ENCODE measurements at regions not wholly inside any gene's neighbourhood (a gene's known extent, or its start where the extent isn't known, plus 50 kb on each side); places are given as distances from the start of the nearest gene placed in this dataset.
"Not testable (repeated sequence)": the region's sequence is repeated elsewhere in the genome, so short reads cannot be mapped to it uniquely, and the experiment has no call there.

- no peak for ATAC-seq
These were observed 487.1 kb upstream of the CBLB start for GRCh38 chr3:106355873-106356272.

DNA sequence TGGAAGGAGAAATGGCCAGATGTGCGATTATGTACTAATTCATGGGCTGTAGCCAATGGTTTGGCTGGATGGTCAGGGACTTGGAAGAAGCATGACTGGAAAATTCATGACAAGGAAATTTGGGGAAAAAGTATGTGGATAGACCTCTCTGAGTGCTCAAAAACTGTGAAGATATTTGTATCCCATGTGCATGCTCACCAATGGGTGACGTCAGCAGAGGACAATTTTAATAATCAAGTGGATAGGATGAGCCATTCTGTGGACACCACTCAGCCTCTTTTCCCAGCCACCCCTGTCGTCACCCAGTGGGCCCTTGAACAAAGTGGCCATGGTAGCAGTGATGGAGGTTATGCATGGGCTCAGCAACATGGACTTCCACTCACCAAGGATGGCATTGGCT lies 490.9 kb upstream of the CBLB start:
- ATAC-seq, result no peak

DNA sequence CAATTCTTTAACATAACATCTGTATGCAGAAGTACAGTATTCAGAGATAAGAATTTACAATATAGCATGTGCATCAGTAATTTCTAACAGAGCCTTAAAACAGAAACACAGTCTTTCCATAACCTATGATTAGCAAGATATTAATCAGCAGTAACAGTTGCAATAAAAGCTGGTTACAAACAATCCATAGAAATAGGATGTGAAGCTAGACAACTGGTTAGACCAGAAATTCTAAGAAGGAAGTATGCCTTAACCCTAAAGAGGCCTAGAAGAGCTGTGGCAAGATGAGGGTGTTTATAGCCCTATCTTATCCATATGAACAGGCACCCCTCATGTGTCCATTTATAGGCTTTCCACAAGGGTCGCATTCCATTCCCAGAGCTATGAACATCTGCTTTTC lies 492.1 kb upstream of the CBLB start:
- ATAC-seq, result not testable (repeated sequence)

DNA sequence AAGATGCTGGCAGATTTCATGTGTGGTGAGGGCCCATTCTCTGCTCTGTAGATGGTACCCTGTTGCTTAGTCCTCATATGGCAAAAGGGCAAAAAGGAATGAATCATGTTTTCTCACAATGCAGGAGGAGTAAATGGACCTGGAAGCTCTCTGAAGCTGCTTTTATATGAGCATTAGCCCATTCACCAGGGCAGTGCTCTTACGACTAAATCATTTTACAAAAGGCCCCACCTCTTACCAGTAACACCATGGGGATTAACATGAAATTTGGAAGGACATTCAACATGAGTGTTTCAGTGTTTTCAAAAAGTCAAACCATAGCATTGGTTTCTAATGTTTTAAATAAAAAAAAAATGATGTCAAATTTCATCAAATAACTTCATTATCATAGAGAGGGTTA lies 495.7 kb upstream of the CBLB start:
- no peak for ATAC-seq

DNA sequence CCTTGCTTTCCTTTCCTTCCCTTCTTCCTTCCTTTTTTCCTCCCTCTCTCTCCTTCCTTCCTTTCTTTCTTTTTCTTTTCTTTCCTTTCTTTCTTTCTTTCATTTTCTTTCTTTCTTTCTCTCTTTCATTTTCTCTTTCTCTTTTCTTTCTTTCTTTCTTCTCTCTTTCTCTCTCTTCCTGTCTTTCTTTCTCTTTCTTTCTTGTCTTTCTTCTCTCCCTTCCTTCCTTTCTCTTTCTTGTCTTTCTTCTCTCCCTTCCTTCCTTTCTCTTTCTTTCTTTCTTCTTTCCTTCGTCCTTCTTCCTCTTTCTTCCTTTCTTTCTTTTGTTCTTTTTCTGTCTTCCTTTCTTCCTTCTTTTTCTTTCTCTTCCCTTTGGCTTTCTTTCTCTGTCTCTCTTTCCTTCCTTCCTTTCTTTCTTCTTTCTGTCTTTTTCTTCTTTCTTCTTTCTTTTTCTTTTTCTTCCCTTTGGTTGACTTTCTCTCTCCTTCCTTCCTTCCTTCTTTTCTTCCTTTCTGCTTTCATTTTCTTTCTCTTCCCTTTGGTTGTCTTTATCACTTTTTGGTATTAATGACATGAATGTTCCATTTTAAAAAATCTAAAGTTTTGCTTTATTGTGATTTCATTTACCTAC lies 496.4 kb upstream of the CBLB start:
- no peak for ATAC-seq

- no peak for ATAC-seq
These were observed 497.5 kb upstream of the CBLB start for GRCh38 chr3:106366352-106366751.

GRCh38 chr3:106367496-106367895 lies 498.7 kb upstream of the CBLB start:
- no peak for ATAC-seq

DNA sequence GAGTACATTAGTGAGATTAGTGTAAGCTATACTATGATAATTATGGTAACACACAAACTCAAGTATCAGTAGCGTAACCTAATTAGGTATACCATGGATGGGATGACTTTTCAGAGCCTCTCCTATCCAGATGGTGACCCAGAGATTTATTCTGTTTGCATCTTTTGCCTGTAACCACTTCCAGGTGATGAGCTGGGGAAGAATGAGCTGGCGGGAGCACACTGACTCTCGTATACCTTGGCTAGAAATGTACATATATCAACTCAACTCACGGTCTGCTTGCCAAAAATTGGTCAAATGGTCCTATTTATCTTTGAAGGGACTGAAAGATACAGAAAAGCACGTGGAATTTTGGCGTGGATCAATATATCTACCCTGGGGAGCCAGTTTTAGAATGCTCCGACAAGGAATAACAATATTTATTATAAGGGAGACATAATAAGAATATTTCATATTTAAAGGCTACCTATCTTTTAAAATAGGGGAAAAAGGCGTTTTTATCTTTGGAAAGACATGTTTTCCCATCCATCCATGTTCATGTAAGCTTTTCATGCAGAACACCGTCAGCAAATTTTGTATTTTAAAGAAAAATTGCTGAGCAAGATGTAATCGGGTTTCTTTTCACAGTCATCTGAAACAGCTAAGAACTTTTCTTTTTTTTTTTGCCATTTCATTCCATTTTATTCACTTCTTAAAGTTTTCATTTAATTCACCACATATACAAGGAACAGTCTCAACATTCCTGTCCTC lies 502.6 kb upstream of the CBLB start:
- ATAC-seq, result no peak

- no peak for ATAC-seq
These were observed 503.4 kb upstream of the CBLB start for GRCh38 chr3:106371971-106372805.

DNA sequence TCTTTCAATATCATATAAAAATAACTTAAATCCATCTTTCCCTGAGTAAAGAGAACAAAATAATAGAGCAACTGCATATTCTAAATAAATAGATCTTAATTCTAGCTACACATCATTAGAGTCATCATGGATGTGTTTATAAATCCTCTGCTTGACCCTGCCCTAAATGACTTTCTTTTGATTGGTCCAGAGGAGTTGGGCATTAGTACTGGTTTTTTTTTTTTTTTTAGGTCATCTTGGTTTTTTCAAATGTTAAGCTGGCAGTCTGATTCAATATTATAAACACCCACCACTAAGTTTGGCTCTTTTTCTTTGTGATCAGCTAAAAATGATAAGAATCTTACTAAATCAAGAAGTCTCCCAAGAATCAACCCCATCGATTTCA lies 504.0 kb upstream of the CBLB start:
- no peak for ATAC-seq

- no peak for ATAC-seq
These were observed 507.3 kb upstream of the CBLB start for GRCh38 chr3:106376016-106376570.

DNA sequence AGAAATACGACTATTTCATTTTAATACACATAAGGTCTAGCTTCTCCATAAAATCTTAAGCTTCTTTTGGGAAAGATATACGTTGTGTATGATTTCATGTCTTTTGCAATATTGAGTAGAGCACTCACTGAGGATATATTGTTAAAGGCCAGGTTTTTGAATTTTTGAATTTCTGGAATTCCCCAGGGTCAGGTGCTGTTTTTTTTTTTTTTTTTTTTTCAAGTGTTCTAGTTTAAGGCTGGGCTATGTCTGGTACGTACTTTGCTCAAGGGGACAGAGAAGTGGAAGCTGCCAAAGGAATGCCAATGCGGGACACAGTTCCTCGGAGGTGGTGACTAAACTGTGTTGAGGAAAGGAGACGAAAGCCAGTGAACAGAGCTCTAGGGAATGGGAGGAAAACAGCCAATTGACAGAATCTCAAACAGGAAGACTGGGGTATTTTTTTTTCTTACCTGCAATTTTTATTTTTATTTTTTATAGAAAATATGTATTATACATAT lies 510.5 kb upstream of the CBLB start:
- no peak for ATAC-seq

GRCh38 chr3:106380232-106380631 lies 511.4 kb upstream of the CBLB start:
- ATAC-seq, result no peak

DNA sequence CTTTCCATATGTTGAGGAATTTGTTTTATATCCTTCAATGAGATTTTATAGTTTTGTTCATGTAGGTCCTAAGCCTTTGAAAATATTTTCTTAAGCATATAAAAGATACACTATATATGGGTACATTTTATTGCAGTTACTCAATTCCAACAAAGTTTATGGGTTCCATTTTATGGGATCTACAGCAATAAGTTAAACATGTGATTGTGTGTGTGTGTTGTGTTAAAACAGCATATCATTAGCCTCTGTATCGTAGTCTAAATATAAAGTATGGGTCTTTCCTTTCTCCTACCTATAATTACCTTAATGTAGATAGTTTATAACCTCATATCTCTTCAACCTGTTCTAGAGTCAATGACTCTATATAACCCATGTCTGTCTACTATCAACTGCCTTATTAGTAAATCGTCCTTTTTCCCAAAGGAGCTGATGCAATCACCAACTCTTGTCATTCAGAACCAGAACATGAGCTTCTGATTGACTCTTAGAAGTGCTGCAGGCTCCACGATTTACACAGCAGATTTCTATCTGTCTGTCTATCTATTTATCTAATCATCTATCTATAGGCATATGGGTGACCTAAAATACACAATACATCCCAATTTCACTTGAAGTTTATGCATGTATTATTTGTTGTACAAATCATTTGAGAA lies 512.6 kb upstream of the CBLB start:
- ATAC-seq, result no peak

- ATAC-seq, result no peak
These were observed 513.1 kb upstream of the CBLB start for GRCh38 chr3:106381939-106382335.

DNA sequence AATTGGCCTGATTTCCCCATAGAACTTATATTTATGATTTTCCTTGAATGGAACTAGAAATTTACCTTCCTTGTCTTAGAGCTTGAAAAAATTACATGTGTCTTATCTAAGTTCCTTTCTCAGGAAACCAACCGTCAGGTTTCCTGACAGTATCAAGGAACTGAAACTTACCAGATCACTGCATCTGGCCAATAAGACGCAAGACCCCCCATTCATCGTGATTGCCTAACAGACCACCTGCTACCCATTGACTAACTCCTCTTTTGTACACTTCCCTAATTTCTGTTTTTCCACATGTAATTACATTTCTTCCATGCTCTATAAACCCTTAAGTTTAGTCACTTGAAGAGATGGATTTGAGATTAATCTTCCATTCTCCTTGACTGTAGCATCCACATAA lies 517.2 kb upstream of the CBLB start:
- ATAC-seq, result no peak

GRCh38 chr3:106392915-106393314 lies 524.1 kb upstream of the CBLB start:
- ATAC-seq, result no peak

DNA sequence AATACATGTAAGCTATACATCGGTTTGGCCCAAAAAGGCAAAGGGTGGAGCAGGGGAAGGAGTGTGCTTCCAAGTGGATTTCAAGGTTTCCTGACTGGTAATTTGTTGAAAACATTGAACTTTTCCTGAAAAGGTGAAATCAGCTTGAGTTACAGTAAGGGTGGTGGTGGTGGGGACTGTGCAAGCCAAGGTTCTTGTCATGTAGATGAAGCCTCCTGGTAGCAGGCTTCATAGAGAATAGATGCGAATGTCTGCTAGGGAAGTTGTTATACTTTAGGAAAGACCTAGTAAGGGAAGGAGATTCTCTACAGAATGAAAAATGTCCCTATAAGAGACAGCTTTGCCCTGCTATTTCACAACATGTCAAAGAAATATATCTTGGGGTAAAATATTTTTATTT lies 528.2 kb upstream of the CBLB start:
- no peak for ATAC-seq

DNA sequence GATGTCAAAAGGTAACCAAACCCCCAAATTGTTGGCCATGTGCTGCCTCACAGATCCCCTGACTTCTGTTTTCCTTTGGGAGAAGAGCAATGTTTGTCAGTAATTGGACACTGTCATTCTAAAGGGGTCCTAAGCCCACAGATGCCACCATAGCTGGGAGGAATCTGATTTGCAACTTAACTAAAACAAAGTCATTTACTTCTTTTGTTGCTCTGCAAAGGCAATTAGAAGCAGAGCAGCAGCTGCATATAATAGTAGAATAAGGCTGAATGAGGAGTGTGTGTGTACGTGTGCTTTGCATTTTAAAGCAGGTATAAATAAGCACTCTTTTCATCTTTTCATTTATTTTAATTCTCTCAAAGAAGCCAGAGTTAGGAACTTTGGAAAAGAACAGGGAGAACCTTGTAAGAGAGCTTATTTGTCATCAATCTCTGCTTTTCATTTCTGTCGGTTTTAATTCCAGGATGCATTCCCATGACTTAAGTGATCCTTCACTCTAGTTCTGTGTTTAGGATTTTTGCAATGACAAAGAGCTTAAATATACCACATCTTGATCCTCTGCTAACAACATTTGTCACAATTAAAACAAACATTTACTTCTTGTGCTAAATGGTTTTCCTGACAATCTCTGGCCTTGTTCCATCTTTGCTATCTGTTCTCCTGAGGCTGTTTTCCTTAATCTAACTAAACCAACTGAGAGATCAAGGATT lies 530.2 kb upstream of the CBLB start:
- ATAC-seq, result no peak

- ATAC-seq, result no peak
These were observed 530.9 kb upstream of the CBLB start for GRCh38 chr3:106399761-106400160.

DNA sequence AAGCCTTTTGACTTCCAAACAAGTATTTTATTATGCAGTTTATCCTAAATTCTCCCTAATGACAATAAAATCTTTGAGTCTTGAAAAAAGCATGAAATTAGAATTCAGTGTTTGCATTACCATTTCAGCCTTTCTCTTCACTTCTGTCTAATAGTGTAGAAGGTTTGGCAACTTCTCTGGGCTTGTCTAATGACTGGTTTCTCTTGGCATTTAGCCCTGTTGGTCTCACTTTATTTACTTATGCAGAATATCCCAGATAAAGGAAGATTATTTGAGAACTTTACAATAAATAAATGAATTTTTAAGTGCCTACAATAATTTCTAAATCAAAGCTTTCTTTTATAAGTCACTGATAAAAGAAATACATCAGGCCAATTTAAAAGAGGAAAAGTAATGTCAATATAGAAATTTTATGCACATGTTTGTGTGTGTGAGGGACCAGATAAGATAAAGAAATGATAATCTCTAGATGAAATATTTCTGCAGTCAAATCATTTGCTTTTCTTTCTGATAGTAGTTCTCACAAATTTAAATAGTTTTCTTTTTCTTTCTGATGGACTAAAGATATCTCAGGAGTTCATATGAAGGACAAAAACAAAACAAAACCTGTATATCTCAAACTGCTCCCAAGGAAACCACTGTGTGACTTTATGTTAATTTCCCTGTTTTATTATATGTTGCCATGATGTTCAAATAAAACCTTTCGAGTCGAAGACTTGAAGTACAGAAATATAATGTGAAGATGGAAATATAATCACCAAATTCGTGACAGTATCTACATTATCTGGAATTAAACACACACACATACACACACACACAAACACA lies 533.1 kb upstream of the CBLB start:
- ATAC-seq, result no peak

All from activated CD4-positive, CD25-positive, alpha-beta regulatory T cell treated with anti-CD3 and anti-CD28 coated beads, Interleukin-2, amount 50 U/mL, for 24 hours (primary cell).